ENCODE measurements at regions not wholly inside any gene's neighbourhood (a gene's known extent, or its start where the extent isn't known, plus 50 kb on each side); places are given as distances from the start of the nearest gene placed in this dataset.

GRCh38 chr6:3571836-3572235 is 115.0 kb upstream of the SLC22A23 start:
- Histone ChIP-seq H3K9me3 (no peaks in the 10 kb centered on the region), H3K4me1 (no peaks in the 10 kb centered on the region), H3K27me3 (peaks cover 0 to 4% (median 0%) of the 10 kb centered on the region in 3 donors), H3K36me3 (no peaks in the 10 kb centered on the region), H3K27ac (no peak overlapping the region), H3K4me3 (no peak overlapping the region)
- intact Hi-C loops (cut with DNase I; ENCODE audit: low total_unique reads) = no loop called here
- TF ChIP-seq CTCF (IDR thresholded peaks at IDR 0.05) = no peak
- no peak for TF ChIP-seq POLR2A (IDR thresholded peaks at IDR 0.05)
- no peak for TF ChIP-seq POLR2AphosphoS5 (IDR thresholded peaks at IDR 0.05)
- no peak for TF ChIP-seq EP300 (IDR thresholded peaks at IDR 0.05)
- no peak for DNase-seq
- 67 to 90% (median 84%) methylated on average over 5 to 9 of the region's 9 CpGs for WGBS, 5 donors

DNA sequence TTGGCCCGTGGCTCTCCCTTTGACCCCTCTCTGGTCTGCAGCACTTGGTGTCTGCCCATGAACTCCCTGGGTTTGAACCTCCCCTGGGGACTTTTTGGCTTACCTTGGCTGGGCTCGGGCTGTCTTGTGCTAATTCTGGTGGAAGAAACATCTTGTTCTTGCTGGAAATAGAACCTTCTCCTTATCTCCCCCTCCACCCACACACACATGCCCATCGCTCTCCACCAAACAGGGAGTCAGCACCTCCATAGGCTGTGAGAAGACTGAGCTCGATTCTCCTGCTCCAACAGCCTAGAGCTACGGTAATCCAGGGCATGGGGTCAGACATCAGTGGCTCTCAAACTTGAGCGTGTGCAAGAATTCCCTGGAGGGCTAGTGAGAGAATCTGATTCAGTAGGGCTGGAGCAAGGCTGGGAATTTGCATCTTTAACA is 114.4 kb upstream of the SLC22A23 start:
- 72 to 91% (median 80%) methylated on average over 6 of the region's 6 CpGs for WGBS, 5 donors
- TF ChIP-seq POLR2A (IDR thresholded peaks at IDR 0.05) = no peak
- no peak for TF ChIP-seq POLR2AphosphoS5 (IDR thresholded peaks at IDR 0.05)
- TF ChIP-seq EP300 (IDR thresholded peaks at IDR 0.05) = no peak
- no peak for TF ChIP-seq CTCF (IDR thresholded peaks at IDR 0.05)

GRCh38 chr6:3569816-3570215 is 113.0 kb upstream of the SLC22A23 start:
- Histone ChIP-seq H3K4me3 (no peak overlapping the region), H3K4me1 (no peaks in the 10 kb centered on the region), H3K9me3 (peaks cover 0 to 2% (median 0%) of the 10 kb centered on the region in 4 donors), H3K27me3 (peaks cover 0 to 4% (median 0%) of the 10 kb centered on the region in 3 donors), H3K27ac (no peak overlapping the region), H3K36me3 (no peaks in the 10 kb centered on the region)
- no peak for TF ChIP-seq POLR2AphosphoS5 (IDR thresholded peaks at IDR 0.05)
- TF ChIP-seq POLR2A (IDR thresholded peaks at IDR 0.05) = no peak
- no peak for TF ChIP-seq EP300 (IDR thresholded peaks at IDR 0.05)
- TF ChIP-seq CTCF (IDR thresholded peaks at IDR 0.05) = no peak
- intact Hi-C loops (cut with DNase I; ENCODE audit: low total_unique reads) = no loop called here
- no peak for DNase-seq
- 55 to 87% (median 67%) methylated on average over 1 of the region's 1 CpG for WGBS, 5 donors

More for the DNA sequence above, 114.4 kb upstream of the SLC22A23 start:
- no peaks in the 10 kb centered on the region for H3K9me3 ChIP-seq
- no peak for DNase-seq
- no peak overlapping the region for H3K27ac ChIP-seq
- H3K4me1 ChIP-seq = no peaks in the 10 kb centered on the region
- intact Hi-C loops (cut with DNase I; ENCODE audit: low total_unique reads) = no loop called here
- H3K36me3 ChIP-seq = no peaks in the 10 kb centered on the region
- peaks cover 0 to 4% (median 0%) of the 10 kb centered on the region in 3 donors for H3K27me3 ChIP-seq
- no peak overlapping the region for H3K4me3 ChIP-seq

GRCh38 chr6:3568396-3569082 is 111.7 kb upstream of the SLC22A23 start:
- no peaks in the 10 kb centered on the region for H3K4me1 ChIP-seq
- TF ChIP-seq POLR2A (IDR thresholded peaks at IDR 0.05) (no peak), POLR2AphosphoS5 (IDR thresholded peaks at IDR 0.05) (no peak), EP300 (IDR thresholded peaks at IDR 0.05) (no peak), CTCF (IDR thresholded peaks at IDR 0.05) (no peak)
- WGBS, 5 donors = 55 to 83% (median 75%) methylated on average over 5 to 7 of the region's 7 CpGs
- no peak overlapping the region for H3K27ac ChIP-seq
- no peaks in the 10 kb centered on the region for H3K36me3 ChIP-seq
- H3K27me3 ChIP-seq = peaks cover 0 to 4% (median 0%) of the 10 kb centered on the region in 3 donors
- no peak for DNase-seq
- H3K9me3 ChIP-seq = peaks cover 0 to 6% (median 0%) of the 10 kb centered on the region in 4 donors
- intact Hi-C loops (cut with DNase I; ENCODE audit: low total_unique reads) = no loop called here
- no peak overlapping the region for H3K4me3 ChIP-seq
